VCaP (cell line): ENCODE measurements at regions not wholly inside any gene's neighbourhood (a gene's known extent, or its start where the extent isn't known, plus 50 kb on each side); places are given as distances from the start of the nearest gene placed in this dataset.
"Not testable (repeated sequence)": the region's sequence is repeated elsewhere in the genome, so short reads cannot be mapped to it uniquely, and the experiment has no call there.

Source experiments
- H3K27ac ChIP-seq: fragments of 450-650 bp; 2 replicates; pipeline ENCODE4 v1.5.1; 2017
- CTCF ChIP-seq: fragments of 450-650 bp; conservative IDR thresholded peaks from 2 replicates; pipeline ENCODE4 v1.5.1; 2017; ENCODE audit warnings: mild to moderate bottlenecking, moderate library complexity

GRCh38 chr5:171542525-171543140 lies 123.2 kb downstream of the FGF18 start:
- H3K27ac ChIP-seq: no peak overlapping the region
- TF ChIP-seq CTCF: no peak

GRCh38 chr5:171543148-171543815 lies 123.8 kb downstream of the FGF18 start:
- no peak for TF ChIP-seq CTCF
- H3K27ac ChIP-seq: no peak overlapping the region

- no peak overlapping the region for H3K27ac ChIP-seq
- no peak for TF ChIP-seq CTCF
Measured at GRCh38 chr5:171544913-171545765, 125.7 kb downstream of the FGF18 start.

- no peak for TF ChIP-seq CTCF
- no peak overlapping the region for H3K27ac ChIP-seq
Measured at GRCh38 chr5:171549274-171549673, 129.8 kb downstream of the FGF18 start.

- not testable (repeated sequence) for H3K27ac ChIP-seq
Measured at GRCh38 chr5:171553817-171554216, 134.4 kb downstream of the FGF18 start.

- no peak overlapping the region for H3K27ac ChIP-seq
- TF ChIP-seq CTCF: no peak
Measured at GRCh38 chr5:171555160-171555559, 135.7 kb downstream of the FGF18 start.

GRCh38 chr5:171562822-171563221 lies 143.4 kb downstream of the FGF18 start:
- no peak overlapping the region for H3K27ac ChIP-seq
- TF ChIP-seq CTCF: no peak

GRCh38 chr5:171568389-171568788 lies 148.9 kb downstream of the FGF18 start:
- TF ChIP-seq CTCF: no peak
- H3K27ac ChIP-seq: no peak overlapping the region
